Amygdala (tissue), 56 donors: ENCODE measurements at regions not wholly inside any gene's neighbourhood (a gene's known extent, or its start where the extent isn't known, plus 50 kb on each side); places are given as distances from the start of the nearest gene placed in this dataset.
A peak's percentile ranks its signal among the peaks of the same experiment; 100 is the strongest.
"Not testable (repeated sequence)": the region's sequence is repeated elsewhere in the genome, so short reads cannot be mapped to it uniquely, and the experiment has no call there.

Experiments
- DNase-seq, 56 donors: peaks; one replicate each; lab custom pipeline; 2025; lab: John Stamatoyannopoulos, UW

DNA sequence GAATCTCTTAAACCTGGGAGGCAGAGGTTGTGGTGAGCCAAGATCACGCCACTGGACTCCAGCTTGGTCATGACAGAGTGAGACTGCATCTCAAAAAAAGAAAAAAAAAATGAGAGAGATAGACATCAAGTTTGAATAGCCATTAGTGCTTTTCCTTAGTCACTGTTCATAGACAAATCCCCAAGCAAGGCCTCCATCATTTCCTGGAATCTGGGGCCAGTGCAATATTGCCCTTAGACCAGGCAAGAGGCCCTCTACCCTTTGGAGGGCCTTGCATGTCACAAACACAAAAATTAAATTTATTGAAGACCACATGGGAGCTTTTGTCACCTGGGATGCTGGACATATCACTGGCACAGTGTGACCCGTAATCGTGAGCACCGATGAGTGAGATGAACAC lies 141.5 kb downstream of the B3GNT2 start:
- DNase-seq = no peak

DNA sequence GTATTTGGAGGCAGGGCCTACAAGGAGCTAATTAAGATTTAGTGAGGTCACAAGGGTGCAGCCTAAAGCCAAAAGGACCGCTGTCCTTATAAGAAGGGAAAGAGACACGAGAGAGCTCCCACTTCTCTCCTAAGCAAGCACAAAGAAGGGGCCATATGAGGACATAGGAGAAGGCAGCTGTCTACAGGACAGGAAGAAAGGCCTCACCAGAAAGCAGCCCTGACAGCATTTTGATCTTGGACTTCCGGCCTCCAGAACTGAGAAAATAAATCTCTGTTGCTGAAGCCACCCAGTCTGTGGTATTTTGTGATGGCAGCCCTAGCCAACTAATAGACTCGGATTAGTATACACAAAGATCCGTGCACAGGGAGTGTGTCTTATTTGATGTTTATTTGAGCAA lies 139.7 kb downstream of the B3GNT2 start:
- DNase-seq = no peak

DNA sequence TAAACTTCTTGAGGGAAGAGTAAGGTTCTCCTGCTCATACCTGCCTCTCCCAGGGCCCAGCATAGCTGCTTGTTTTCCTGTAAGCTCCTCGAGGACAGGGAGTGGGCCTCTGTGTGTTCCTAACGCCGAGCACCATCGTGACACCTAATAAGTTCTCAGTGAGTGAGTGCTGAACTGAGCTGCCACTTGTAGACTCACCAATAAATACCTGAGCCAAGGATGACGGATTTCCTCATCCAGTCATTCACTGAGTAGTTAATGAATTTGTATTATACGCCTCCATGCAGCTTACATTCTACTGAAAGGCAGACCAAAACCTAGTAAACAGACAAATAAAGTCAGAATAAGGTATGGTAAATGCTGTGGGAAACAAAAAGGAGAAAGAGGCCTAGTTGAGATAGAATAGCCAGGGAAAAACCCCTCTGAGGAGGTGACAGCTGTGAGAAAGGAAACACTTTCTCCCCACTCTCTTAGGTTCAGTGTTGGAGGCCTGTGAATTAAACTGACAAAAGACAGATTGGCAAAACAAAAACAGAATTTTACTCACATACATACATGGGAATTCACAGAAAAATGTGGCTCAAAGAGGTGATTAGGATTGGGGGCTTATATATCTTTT lies 138.6 kb downstream of the B3GNT2 start:
- DNase-seq = no peak

DNA sequence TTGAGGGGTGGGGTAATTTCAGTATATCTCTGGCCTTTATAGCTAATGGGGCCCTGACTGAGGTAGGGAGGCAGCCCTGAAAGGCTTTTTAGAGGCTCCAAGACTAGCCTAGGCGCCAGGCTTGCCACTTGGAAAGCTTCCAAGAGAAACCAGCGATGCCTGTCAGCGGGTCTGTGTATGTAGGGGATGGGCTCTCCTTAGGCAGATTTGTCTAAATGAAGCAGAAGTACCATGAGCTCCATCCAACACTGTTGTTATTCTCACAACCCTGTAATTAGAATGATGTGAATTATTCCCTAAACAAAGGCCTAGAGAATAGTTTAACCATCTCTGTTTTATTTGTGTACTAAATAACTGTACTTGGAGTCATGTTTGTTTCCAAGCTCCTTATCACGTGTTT lies 138.1 kb downstream of the B3GNT2 start:
- DNase-seq = no peak

DNA sequence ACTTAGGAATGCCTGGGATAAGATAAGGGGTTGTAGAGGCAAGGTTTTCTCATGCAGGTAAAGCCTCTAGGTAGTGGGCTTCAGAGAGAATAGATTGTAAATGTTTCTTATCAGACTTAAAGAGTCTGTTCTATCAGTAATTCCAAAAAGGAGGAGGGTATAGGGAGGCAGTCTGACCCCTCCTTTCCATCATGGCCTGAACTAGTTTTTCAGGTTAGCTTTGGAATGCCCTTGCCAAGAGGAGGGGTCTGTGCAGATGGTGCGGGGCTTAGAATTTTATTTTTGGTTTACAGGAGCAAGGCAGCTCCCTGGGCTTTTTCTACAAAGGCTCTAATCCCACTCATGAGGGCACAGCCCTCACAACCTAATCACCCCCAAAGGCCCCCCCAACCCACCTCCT lies 135.0 kb downstream of the B3GNT2 start:
- DNase-seq = no peak

DNA sequence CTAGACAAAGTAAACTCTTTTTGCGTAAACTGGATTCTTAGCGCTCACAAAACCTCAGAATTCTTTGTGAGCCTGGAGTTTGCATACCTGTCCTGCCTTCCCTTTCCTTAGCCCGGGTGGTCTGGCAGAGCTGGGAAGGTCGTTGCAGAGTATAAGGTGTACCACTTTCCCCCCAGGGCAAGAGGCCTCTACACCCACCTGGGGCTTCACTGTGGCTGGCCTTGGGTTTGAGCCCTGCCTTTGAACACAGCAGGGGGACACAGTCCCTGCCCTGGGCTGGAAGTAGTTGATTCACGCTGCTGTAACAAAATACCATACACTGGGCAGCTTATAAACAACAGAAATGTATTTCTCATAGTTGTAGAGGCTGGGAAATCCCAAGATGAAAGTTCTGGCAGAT lies 133.9 kb downstream of the B3GNT2 start:
- DNase-seq = no peak

DNA sequence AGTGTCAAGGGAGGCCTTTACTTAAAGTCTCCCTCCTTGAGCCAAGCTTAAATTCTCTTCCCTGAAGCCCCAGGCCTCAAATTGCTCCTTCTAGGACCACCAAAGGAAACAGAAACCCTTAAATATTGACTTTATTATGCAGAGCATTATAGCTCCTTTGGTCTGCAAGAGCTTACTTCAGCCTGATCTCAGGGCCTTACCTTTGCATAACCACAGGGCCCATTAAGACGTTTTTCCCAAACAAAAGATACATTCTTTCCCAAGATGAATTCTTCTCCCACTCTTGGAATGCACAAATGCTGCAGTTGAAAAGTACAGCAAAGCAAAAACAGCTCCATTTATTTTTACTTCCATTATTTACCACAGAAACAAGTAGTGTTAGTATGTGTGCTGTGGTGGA lies 130.8 kb downstream of the B3GNT2 start:
- no peak for DNase-seq

DNA sequence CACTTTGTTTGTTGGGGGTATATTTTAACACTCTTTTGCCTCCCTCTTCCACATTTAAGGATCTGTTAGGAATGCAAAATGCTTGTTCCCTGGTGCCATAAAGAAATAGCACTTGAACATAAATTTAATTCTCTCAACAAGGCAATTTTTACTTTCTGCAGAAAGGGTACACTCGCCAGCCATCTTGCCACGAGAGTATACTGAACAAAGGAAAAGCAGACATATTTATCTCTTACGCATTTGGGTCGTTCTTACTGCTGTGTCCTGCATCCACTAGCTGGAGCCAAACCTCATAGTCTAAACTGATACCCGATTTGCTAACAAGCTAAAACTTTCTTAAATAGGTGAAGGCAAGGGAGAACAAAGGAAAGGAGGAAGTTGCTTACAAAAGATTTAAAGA lies 129.5 kb downstream of the B3GNT2 start:
- no peak for DNase-seq

DNA sequence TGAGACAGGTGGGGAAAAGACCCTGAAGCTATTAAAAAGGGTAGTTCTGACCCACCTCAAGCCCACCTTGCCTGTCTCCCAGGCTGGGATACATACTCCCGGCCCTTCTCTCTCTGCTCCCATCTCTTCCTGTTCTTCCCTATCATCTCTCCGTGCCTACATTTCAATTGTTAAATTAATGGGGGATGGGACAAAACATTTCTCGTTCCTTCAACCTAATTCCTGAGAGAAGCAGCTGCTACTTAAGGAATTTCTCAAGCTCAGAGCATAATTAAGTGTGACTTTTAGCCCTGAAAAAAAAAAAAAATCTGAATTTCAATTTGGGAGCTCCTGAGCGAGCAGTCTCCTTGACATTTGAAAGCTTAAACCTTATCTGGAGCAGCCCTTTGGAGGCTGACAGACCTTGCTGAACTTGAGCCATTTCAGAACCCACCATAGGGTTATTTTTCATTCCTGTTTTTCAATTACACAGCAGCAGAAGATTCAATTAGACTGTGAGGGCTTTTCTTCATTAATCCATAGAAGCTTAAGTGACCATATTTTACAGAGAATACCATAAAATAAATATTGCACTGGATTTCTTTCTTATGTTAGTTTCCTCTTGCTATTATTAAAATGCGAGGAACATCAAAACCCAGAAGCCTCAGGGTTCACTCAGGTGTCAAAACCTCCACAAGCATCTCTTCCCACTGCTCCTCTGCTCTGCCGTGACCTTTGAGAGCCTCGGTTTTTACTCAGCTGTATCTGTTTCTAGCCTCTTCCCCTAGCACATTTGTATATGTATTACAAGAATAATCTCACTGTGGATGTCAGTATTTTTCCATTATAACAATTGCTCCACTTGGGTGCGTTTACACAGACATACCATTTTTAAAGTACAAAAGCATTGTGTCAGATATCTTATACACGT lies 125.7 kb downstream of the B3GNT2 start:
- DNase-seq = no peak

DNA sequence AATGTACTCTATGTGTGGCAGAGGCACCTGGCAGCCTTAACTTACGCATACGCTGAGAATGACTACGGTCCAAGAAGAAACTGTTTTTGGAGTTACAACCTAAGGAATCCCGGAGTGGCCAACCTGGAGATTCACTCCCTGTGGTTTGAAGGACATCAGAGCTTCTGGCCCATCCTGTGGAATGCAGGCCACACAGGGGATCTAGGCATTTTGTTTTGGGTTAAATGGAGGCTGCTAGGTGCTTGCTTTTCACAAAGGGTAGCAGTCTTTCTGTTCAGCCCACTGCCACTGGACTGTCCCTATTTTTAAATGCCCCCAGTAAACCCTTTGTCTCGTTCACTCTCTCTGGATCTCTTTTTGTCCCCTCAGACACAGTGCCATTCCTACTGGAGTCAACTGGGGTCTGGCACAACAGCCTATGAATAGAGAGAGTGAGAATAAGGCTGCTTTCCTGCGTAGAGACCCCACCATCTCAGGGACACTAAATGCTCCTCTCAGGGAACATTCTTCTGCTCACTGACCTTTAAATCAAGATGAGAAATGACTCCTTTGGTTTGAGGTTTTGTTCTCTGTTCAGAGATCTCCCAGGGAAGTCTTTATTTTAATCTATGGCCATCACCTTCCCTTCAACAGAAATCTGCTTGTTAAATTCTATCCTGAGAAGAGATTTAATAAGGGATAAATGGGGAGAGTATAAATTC lies 124.9 kb downstream of the B3GNT2 start:
- no peak for DNase-seq

DNA sequence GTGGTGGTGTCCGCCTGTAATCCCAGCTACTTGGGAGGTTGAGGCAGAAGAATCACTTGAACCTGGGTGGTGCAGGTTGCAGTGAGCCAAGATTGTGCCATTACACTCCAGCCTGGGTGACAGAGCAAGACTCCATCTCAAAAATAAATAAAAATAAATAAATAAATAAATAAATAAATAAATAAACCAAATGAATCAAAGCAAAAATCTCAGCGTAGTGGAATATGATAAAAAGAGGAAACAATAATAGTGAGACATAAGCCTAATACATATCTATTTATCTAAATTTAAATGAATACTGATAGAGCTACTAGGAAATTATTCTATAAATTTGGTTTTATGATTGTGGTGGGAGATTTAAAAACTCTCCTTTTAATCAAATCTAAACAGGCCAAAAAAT lies 124.2 kb downstream of the B3GNT2 start:
- not testable (repeated sequence) for DNase-seq

DNA sequence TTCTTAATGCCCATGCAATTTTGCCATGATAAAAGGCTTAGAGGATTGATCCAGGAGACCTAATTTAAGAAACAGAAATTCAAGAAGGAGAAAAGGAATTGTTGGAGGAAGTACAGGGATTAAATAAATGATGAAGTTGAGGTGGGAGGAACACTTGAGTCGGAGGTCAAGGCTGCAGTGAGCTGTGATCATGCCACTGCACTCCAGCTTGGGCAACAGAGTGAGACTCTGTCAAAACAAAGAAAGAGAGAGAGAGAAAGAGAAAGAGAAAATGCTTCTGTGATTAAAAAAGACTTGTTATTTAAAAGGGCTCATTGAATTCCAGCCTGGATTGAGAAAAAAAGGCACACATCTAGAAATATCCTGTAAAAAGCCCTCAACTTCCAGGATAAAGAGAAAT lies 123.2 kb downstream of the B3GNT2 start:
- DNase-seq = no peak

DNA sequence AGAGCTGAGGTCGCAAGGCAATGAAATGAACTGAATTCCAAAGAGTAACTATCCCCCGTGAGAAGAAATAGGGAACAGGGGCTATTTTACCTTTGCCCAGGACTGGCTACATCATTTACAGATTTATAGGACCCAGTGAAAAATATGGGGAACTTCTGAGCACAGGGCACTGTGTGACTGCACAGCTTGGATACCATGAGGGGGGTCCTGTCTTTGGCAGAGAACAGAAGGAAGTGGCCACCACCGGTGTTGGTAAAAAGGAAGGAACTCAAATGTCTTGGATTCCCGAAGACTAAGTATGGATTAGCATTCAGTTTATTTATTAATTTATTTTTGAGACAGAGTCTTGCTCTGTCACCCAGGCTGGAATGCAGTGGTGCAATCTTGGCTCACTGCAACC lies 119.6 kb downstream of the B3GNT2 start:
- DNase-seq = no peak

DNA sequence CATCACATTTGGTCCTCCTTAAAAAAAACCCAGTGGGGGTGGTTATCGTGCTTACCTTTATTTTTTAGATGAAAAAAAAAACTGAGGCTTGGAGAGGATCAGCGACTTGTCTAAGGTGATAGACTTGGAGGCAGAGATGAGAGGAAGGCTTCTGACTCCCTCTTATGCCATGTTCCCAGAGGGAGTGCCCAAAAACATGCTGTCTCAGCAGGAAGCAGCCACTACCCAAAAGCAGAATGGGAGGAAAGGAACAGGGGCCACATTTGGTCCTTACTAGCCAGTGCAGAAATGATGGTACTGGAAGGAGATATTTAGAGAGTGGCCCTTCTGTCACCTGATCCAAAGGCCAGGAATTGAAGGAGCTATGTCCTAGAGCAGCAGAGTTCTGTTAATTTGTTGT lies 118.4 kb downstream of the B3GNT2 start:
- no peak for DNase-seq

DNA sequence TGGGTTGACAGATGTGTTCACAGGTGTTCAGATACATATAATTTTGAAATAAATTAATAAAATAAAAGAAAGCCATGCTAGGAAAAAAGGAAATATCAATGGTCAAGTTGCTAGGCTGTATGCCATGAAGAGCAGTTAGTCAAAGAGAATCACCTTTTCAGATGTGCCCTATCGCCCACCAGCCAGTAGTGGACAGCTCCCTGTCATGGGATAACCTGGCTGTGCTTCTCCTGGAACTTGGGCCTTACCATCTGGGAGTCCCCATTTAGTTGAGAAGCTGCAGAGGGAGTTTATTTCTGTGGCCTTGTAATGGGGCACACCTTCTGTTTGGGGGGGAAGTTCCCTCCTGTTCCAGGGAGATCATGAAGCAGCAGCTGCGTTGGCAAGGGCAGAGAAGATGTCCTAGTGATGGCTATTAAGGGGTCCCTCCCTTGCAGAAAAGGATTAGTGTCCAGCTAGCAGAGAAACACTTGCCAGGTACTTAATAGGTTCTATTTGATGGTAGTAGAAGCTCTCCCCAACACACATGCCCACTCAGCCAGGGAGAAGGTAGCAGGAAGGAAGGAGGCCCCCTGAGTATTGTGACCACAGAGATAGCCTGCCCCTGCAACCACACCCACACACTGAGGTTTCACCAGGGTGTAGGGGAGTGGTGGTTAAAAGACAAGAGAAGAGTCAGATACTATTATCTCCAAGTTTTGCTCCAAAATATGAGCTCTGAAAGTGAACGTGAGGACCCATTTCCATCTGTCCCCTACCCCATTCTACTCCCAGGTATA lies 117.7 kb downstream of the B3GNT2 start:
- DNase-seq = no peak

DNA sequence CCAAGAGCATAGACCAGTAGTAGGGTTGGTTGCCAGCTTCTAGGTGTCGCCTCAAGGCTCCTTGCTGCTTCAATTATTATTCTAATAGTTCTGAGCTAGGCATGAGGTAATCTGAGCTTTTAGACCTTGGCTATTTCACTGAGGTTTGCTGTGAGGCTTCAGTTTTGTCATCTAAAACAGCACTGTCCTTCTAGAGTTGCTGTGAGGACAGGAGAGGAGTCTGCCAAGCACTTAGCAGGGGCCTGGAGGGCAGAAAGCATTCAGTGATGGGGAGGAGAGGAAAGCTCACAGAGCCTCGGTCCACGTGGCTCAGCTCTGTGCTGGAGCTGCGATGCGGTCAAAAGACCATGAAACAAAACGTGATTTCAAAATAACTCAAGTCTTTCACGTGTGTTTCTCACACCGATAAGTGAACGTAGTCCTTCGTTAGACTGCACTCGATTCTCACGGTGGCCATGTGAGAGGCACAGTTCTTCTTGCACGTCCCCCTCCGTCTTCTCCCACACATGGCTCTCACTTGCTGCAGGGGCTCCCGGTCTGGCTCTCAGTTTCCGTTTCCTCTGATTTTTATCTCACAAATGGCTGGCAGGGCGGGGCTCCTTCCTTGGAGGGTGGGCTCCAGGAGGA lies 113.7 kb downstream of the B3GNT2 start:
- no peak for DNase-seq

DNA sequence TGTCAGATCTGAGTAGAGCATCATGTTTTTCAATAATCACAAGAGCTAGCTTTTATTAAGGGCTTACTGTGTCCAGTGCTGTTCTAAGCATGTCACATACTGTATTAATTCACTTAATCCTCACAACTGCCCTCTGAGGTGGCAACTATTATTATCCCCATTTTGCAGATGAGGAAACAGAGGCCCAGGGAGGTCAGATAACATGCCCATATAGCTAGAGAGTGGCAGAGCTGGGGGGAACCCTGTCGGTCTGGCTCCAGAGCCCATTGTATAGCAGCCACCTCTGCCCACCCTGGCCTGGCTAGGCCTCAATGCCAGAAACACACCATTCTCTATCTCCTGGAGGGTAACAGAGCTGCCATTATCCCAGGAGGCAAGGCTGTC lies 113.2 kb downstream of the B3GNT2 start:
- DNase-seq = no peak

DNA sequence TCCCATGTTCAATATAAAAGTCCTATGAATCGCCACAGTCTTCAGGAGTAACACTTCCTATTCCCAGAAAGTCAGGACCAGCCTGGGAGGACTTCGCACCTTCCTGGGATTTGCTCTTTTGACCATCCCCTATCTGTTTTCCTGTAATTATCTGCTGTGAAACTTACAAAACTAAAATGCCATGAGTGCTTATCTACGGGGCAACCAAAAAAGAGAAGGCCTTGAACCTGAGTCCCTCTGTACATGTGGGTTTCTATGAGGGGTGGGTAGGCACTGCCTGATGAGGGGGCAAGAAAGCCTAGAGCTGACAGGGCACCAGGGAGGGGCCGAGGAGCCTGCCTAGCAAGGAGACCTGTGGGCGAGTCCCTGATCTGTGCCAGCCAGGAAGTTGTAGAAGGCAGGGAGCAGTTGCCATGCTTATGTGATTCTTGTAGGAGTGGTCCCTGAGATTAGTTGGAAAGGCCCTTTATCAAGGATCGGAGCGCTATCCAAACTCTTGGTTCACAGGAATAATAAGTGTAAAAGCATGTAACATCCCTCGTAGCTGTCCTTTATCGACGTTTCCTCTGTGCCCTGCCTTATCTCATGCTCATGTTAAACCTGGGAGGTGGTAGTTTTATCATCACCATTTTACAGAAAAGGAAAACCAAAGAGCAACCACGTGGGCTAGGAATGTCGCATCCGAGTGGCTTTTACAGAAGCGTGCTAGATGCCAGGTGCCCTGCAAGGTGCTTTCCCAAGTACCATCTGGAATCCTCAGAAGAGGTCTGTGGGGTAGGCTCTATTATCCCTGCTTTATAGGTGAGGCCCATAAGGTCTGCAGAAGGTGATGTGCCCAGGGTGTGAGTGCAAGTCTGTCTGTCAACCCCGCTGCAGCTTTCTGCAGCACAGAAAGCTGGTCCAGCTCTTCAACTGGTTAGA lies 111.8 kb downstream of the B3GNT2 start:
- no peak for DNase-seq

DNA sequence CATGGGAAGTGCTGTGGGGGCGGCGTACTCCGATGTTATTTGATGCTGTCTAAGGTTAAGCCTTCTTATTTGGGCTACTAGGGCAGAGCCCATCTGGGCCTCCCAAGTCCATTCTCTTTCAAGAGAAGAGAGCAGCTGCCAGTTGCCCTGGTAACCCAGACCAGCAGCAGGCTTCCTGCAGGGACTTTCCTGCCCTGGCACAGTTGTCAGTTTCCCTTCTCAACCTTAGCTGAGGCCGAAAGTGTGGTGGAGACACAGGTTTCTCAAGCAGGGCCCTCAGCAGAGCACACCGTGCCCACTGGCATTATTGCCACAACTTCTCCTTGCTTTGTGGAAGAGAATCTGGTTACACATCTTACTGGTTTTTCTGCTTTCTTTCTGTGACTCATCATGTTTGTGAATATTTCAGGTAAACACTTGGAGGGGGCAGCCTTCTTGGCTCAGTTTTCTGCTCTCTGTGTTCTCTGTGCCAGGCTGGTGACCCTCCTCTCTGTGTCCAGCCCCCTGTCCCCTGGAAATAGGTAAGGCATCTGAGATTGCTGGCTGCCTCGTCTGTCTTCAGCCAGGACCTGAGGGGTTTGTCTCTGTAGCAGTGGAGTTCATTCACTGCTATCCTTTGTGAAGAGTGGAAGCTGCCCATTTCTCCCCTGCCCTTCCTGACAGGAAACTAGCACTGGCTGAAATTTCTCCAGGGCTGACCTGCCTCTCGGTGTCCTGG lies 111.0 kb downstream of the B3GNT2 start:
- DNase-seq = peak in 7 of 56 donors; percentile 5 to 32 (median 20)
